ENCODE measurements at regions not wholly inside any gene's neighbourhood (a gene's known extent, or its start where the extent isn't known, plus 50 kb on each side); places are given as distances from the start of the nearest gene placed in this dataset.

GRCh38 chr9:108618906-108619550 lies 236.8 kb downstream of the ACTL7B start:
- peaks cover 3% of the 10 kb centered on the region; the same call in 1 of the 2 replicates for H3K27me3 Mint-ChIP-seq (ENCODE audit: low read depth)
- no peaks in the 10 kb centered on the region for H3K9me3 Mint-ChIP-seq

More at GRCh38 chr9:108618906-108619550, 236.8 kb downstream of the ACTL7B start:
- no peak overlapping the region for H2AFZ ChIP-seq (ENCODE audit: low read length)
- no peak overlapping the region for H3T11ph ChIP-seq (ENCODE audit: low read length)
- Mint-ChIP-seq H3K4me3 (no peak overlapping the region), H3K27ac (no peak overlapping the region), H3K4me1 (no peaks in the 10 kb centered on the region), H3K36me3 (ENCODE audit: insufficient read depth in 1 of 3, low read depth in 3 of 3) (no peaks in the 10 kb centered on the region)
- no peak overlapping the region for H3K23ac ChIP-seq (ENCODE audit: insufficient read length, low read depth, low read length)
- H3K27ac ChIP-seq (ENCODE audit: insufficient read length, low read depth, low read length), result no peak overlapping the region
- no peak overlapping the region for H2BK20ac ChIP-seq (ENCODE audit: low read depth, low read length, poor library complexity, severe bottlenecking)
- no peak overlapping the region for H2BK15ac ChIP-seq (ENCODE audit: low read depth, low read length)
- H4K5ac ChIP-seq (ENCODE audit: insufficient read length, low read depth, low read length), result no peak overlapping the region
- no peaks in the 10 kb centered on the region for H3K27me3 ChIP-seq (ENCODE audit: insufficient read depth, low read length)
- no peaks in the 10 kb centered on the region for H3K79me2 ChIP-seq (ENCODE audit: insufficient read depth, low read length)
- H4K91ac ChIP-seq (ENCODE audit: insufficient read length, low read depth, low read length), result no peak overlapping the region
- H3K18ac ChIP-seq (ENCODE audit: insufficient read length, low read depth, low read length), result no peak overlapping the region
- no peak overlapping the region for H3K56ac ChIP-seq (ENCODE audit: insufficient read length, low read depth, low read length)
- no peaks in the 10 kb centered on the region for H3K4me1 ChIP-seq (ENCODE audit: insufficient read depth, low read length)
- no peaks in the 10 kb centered on the region for H4K20me1 ChIP-seq (ENCODE audit: control insufficient read depth, insufficient read depth, insufficient read length)
- H2BK120ac ChIP-seq (ENCODE audit: low read depth, low read length, poor library complexity, severe bottlenecking), result no peak overlapping the region
- H3K4ac ChIP-seq (ENCODE audit: low read depth, low read length), result no peak overlapping the region
- no peak for DNase-seq
- H3K79me1 ChIP-seq (ENCODE audit: insufficient read depth, low read depth, low read length, poor library complexity, severe bottlenecking), result no peaks in the 10 kb centered on the region
- no peak overlapping the region for H3K4me2 ChIP-seq (ENCODE audit: insufficient read depth, insufficient read length, low read length)
- WGBS (ENCODE audit: extremely low coverage, insufficient read length, low lambda C conversion rate), result no CpG with 5 or more reads among the region's 8 CpGs
- no peak overlapping the region for H2BK12ac ChIP-seq (ENCODE audit: insufficient read length, low read depth, low read length)
- no peak overlapping the region for H4K8ac ChIP-seq (replicated peaks; ENCODE audit: insufficient read length, low read depth, low read length)
- no peak overlapping the region for H2AK5ac ChIP-seq (ENCODE audit: insufficient read length, low read length)
- H3K9ac ChIP-seq (ENCODE audit: extremely low read depth, insufficient read length, low read length), result no peak overlapping the region
- TF ChIP-seq CTCF (conservative IDR thresholded peaks at IDR 0.05), result no peak
- no peak overlapping the region for H2BK5ac ChIP-seq (ENCODE audit: insufficient read length, low read length)
- no peak overlapping the region for H3K14ac ChIP-seq (ENCODE audit: insufficient read depth, low read length)
- no peaks in the 10 kb centered on the region for H3K9me3 ChIP-seq (ENCODE audit: control insufficient read depth, low read depth, low read length)
- H3K23me2 ChIP-seq (ENCODE audit: insufficient read length, low read depth, low read length, poor library complexity, severe bottlenecking), result no peaks in the 10 kb centered on the region
